Ishikawa (cell line): ENCODE measurements at regions not wholly inside any gene's neighbourhood (a gene's known extent, or its start where the extent isn't known, plus 50 kb on each side); places are given as distances from the start of the nearest gene placed in this dataset.

Source experiments
- CEBPB ChIP-seq: IDR thresholded peaks from 2 replicates; pipeline ENCODE4 v1.6.1; 2012
- CREB1 ChIP-seq: IDR thresholded peaks from 2 replicates; pipeline ENCODE4 v1.6.1; 2012; ENCODE audit warnings: low read depth
- NFIC ChIP-seq: IDR thresholded peaks from 2 replicates; pipeline ENCODE4 v1.6.1; 2012
- RAD21 ChIP-seq: IDR thresholded peaks from 2 replicates; pipeline ENCODE4 v1.6.1; 2012; ENCODE audit warnings: low read depth
- TEAD4 ChIP-seq: IDR thresholded peaks from 2 replicates; pipeline ENCODE4 v1.6.1; 2012
- YY1 ChIP-seq: IDR thresholded peaks from 2 replicates; pipeline ENCODE4 v1.6.1; 2012; ENCODE audit warnings: low read depth
- ZBTB7A ChIP-seq: IDR thresholded peaks from 2 replicates; pipeline ENCODE4 v1.6.1; 2012; ENCODE audit warnings: low read depth

GRCh38 chr13:85638815-85639393, 160.3 kb downstream of the SLITRK6 start:
- no peak for TF ChIP-seq NFIC
- TF ChIP-seq RAD21 = no peak
- TF ChIP-seq CEBPB = no peak
- TF ChIP-seq TEAD4 = no peak
- no peak for TF ChIP-seq YY1
- TF ChIP-seq ZBTB7A = no peak
- TF ChIP-seq CREB1 = no peak
